Transverse colon (tissue), 4 donors: ENCODE measurements at regions not wholly inside any gene's neighbourhood (a gene's known extent, or its start where the extent isn't known, plus 50 kb on each side); places are given as distances from the start of the nearest gene placed in this dataset.
"Not testable (repeated sequence)": the region's sequence is repeated elsewhere in the genome, so short reads cannot be mapped to it uniquely, and the experiment has no call there.

Source experiments
- DNase-seq: peaks from one replicate; pipeline ENCODE4 v3.0.0-alpha.2; 2019
- H3K27ac ChIP-seq, 4 donors: fragments of 200-600 bp; sonication (generic); 2 replicates each; pipeline ENCODE4 v1.5.1; 2016 to 2018; ENCODE audit warnings: inconsistent platforms in 4 of 4
- H3K27me3 ChIP-seq: fragments of 200-600 bp; sonication (generic); 2 replicates; pipeline ENCODE4 v1.5.1; 2017; ENCODE audit warnings: inconsistent platforms
- H3K36me3 ChIP-seq, 4 donors: fragments of 200-600 bp; sonication (generic); 2 replicates each; pipeline ENCODE4 v1.5.1; 2017 to 2019; ENCODE audit warnings: inconsistent platforms in 4 of 4
- H3K4me1 ChIP-seq, 4 donors: fragments of 200-600 bp; sonication (generic); 2 replicates each; pipeline ENCODE4 v1.5.1; 2017 to 2020; ENCODE audit warnings: inconsistent platforms in 4 of 4
- H3K4me3 ChIP-seq, 4 donors: fragments of 200-600 bp; sonication (generic); 1 replicate in 1 of 4; 2 replicates in 3 of 4; pipeline versions ENCODE4 v1.5.1 to v1.6.1; 2017 to 2019; ENCODE audit warnings: inconsistent platforms in 4 of 4
- H3K9me3 ChIP-seq, 2 donors: fragments of 200-600 bp; sonication (generic); 2 replicates each; pipeline ENCODE4 v1.5.1; 2017 to 2019; ENCODE audit warnings: inconsistent platforms in 2 of 2
- EP300 ChIP-seq: sonication (generic); formaldehyde crosslinking; IDR thresholded peaks from one replicate; pipeline ENCODE4 v1.6.1; 2017; ENCODE audit warnings: antibody characterized with exemption, low read depth
- POLR2A ChIP-seq: fragments of 450-650 bp; IDR thresholded peaks from one replicate; pipeline ENCODE4 v1.6.1; 2016; ENCODE audit warnings: antibody characterized with exemption, mild to moderate bottlenecking, moderate library complexity
- POLR2AphosphoS5 ChIP-seq, 3 donors: sonication (generic); formaldehyde crosslinking; IDR thresholded peaks; one replicate each; pipeline ENCODE4 v1.6.1; 2016; ENCODE audit warnings: antibody characterized with exemption in 3 of 3
- WGBS, 2 donors: methylation state at CpG; one replicate each; pipeline ENCODE4 v1.1.5; 2018; ENCODE audit warnings: low coverage in 1 of 2; 5-methylcytosine and 5-hydroxymethylcytosine counted together
- in situ Hi-C, 4 donors: fragments of 200-750 bp; cut with MboI; loops; one replicate each; pipeline versions ENCODE4 v1.15.0 to v1.15.1; 2017; ENCODE audit warnings: low sequenced_read_pairs in 3 of 4, low pct_ligation_motif_present in 1 of 4, low pct_unique_long_range_greater_than_20kb in 1 of 4
- intact Hi-C: fragments of 100-400 bp; cut with DNase I; formaldehyde crosslinking; loops from one replicate; pipeline ENCODE4 v1.15.1; 2023; ENCODE audit warnings: low total_unique reads
- TF ChIP-seq, protein P1 (sequence below), 5 experiments: fragments of 200-600 bp in 3 of 5; fragments of 450-650 bp in 2 of 5; sonication (generic) in 3 of 5; IDR thresholded peaks; 1 replicate in 2 of 5; 2 replicates in 3 of 5; pipeline ENCODE4 v1.5.1; 2016 to 2017; ENCODE audit warnings: antibody characterized with exemption in 5 of 5, inconsistent platforms in 3 of 5, mild to moderate bottlenecking in 2 of 5, moderate library complexity in 1 of 5

DNA sequence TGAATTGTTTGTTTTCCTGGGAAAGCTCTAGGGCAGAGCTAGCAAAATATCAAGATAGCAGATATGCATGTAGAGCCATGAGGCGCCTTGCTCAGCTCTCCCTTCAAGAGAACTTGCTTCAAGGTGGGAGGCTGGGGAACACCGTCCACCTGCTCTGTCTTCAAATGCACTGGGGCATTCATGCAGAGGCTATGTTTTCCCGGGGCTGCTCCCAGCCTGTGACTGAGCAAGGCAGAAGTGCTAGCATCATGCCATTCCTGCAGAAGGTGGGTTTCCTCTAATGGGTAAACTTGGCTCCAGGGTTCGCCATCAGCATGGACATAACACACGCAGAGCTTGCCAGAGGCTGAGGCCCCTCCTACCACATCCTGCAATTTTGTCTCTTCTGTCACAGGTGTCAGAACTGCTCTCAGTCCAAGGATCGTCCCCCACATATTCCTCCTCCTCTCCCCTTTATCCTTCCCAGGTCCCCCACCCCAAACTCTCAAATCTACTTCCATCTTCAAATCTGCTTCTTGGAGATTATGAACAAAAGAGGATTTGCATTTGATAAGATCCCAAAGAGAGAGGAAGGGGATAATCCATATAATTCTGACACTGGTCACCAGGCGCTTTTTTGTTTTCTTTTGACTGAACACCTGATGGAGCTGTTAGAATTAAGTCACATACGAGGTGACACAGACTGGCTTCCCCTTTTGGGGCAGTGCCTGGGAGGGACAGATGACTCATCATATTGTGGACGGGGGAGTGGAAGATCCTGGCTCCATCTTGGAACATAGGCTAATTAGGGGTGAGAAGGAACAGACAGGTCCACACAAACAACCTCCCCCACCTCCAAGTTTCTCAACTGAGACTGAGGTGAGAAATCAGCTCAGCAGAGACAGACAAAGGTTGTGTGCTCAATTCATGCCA lies 85.0 kb upstream of the TAF11L2 start:
- no peak overlapping the region for H3K27ac ChIP-seq
- H3K4me3 ChIP-seq: no peak overlapping the region
- H3K4me1 ChIP-seq: no peaks in the 10 kb centered on the region
- H3K9me3 ChIP-seq: no peaks in the 10 kb centered on the region
- no peaks in the 10 kb centered on the region for H3K36me3 ChIP-seq
- no peak for DNase-seq
- intact Hi-C loops: no loop called here
- WGBS, 2 donors: 59 to 71% methylated on average over 7 to 9 of the region's 9 CpGs
- in situ Hi-C loops: no loop called here
- TF ChIP-seq EP300 (no peak), POLR2AphosphoS5 (IDR thresholded peaks at IDR 0.05) (no peak), POLR2A (no peak)
- TF ChIP-seq, protein P1, sequence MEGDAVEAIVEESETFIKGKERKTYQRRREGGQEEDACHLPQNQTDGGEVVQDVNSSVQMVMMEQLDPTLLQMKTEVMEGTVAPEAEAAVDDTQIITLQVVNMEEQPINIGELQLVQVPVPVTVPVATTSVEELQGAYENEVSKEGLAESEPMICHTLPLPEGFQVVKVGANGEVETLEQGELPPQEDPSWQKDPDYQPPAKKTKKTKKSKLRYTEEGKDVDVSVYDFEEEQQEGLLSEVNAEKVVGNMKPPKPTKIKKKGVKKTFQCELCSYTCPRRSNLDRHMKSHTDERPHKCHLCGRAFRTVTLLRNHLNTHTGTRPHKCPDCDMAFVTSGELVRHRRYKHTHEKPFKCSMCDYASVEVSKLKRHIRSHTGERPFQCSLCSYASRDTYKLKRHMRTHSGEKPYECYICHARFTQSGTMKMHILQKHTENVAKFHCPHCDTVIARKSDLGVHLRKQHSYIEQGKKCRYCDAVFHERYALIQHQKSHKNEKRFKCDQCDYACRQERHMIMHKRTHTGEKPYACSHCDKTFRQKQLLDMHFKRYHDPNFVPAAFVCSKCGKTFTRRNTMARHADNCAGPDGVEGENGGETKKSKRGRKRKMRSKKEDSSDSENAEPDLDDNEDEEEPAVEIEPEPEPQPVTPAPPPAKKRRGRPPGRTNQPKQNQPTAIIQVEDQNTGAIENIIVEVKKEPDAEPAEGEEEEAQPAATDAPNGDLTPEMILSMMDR (IDR thresholded peaks at IDR 0.05): no peak
- no peaks in the 10 kb centered on the region for H3K27me3 ChIP-seq

DNA sequence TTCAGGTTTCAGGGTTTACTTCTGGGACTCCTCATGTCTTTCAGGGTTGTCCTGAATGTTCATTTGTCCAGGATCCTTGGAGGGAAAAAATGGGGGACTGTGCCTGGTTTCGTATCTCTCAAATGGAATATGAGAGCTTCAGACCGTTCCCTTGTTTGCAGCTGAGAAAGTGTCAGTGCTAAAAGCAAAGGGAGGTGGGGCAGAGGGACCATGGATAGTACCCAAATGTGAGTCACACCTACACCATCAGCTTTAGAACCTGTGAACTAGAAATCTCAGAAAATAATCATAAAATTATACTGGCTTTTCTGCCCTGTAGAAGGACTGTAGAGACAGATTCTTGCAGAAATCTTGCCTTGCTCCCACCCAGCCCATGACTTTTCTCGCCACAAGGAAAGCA lies 84.3 kb upstream of the TAF11L2 start:
- no peak for TF ChIP-seq POLR2A
- TF ChIP-seq EP300: no peak
- TF ChIP-seq POLR2AphosphoS5 (IDR thresholded peaks at IDR 0.05): no peak
- TF ChIP-seq, protein P1 (IDR thresholded peaks at IDR 0.05): no peak
- Histone ChIP-seq H3K36me3 (no peaks in the 10 kb centered on the region), H3K27me3 (no peaks in the 10 kb centered on the region), H3K4me3 (no peak overlapping the region), H3K27ac (no peak overlapping the region), H3K9me3 (no peaks in the 10 kb centered on the region), H3K4me1 (no peaks in the 10 kb centered on the region)
- DNase-seq: no peak
- intact Hi-C loops: no loop called here
- 87 to 100% methylated on average over 2 to 3 of the region's 3 CpGs for WGBS, 2 donors
- in situ Hi-C loops: no loop called here

DNA sequence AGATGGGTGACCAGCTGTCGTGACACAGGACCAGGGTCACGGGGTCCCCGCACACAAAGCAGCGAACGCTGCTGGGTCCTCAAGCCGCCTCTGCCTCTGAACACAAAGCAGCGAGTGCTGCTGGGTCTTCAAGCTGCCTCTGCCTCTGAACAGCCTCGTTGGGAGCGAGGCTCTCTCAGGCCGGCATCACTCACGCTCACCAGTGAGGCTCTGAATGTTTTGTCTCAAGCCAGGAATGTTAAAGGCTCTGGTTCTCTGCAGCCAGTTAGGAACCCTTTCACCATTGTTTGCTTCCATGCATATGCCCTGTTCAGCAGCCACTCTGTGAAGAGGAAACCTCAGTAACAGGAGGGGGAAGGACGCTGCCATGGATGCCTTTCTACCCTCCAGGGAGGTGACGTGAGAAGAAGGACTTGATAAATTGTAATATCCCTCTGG lies 82.7 kb upstream of the TAF11L2 start:
- TF ChIP-seq EP300 (no peak), POLR2AphosphoS5 (IDR thresholded peaks at IDR 0.05) (no peak), POLR2A (no peak)
- TF ChIP-seq, protein P1 (IDR thresholded peaks at IDR 0.05): no peak
- DNase-seq: no peak
- no peaks in the 10 kb centered on the region for H3K36me3 ChIP-seq
- H3K4me1 ChIP-seq: no peaks in the 10 kb centered on the region
- H3K27me3 ChIP-seq: no peaks in the 10 kb centered on the region
- no peaks in the 10 kb centered on the region for H3K9me3 ChIP-seq
- intact Hi-C loops: no loop called here
- in situ Hi-C loops: no loop called here
- H3K4me3 ChIP-seq: no peak overlapping the region
- H3K27ac ChIP-seq: no peak overlapping the region
- WGBS, 2 donors: 85% methylated on average over 13 of the region's 13 CpGs; no CpG with 5 or more reads in 1 of the 2 donors

DNA sequence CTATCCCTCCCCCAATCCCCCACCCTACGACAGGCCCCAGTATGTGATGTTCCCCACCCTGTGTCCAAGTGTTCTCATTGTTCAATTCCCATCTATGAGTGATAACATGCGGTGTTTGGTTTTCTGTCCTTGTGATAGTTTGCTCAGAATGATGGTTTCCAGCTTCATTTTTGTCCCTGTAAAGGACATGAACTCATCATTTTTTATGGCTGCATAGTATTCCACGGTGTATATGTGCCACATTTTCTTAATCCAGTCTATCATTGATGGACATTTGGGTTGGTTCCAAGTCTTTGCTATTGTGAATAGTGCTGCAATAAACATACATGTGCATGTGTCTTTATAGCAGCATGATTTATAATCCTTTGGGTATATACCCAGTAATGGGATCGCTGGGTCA lies 81.7 kb upstream of the TAF11L2 start:
- 83% methylated on average over 3 of the region's 4 CpGs; no CpG with 5 or more reads in 1 of the 2 donors for WGBS, 2 donors

More for the DNA sequence above, 81.7 kb upstream of the TAF11L2 start:
- H3K9me3 ChIP-seq, H3K4me1 ChIP-seq, H3K4me3 ChIP-seq, DNase-seq, intact Hi-C loops, H3K36me3 ChIP-seq, in situ Hi-C loops, H3K27me3 ChIP-seq, H3K27ac ChIP-seq: not testable (repeated sequence)
